HTR-8/SVneo (cell line): ENCODE measurements at regions not wholly inside any gene's neighbourhood (a gene's known extent, or its start where the extent isn't known, plus 50 kb on each side); places are given as distances from the start of the nearest gene placed in this dataset.

Experiments used
- DNase-seq: peaks from one replicate; pipeline ENCODE4 v3.0.0; 2011; ENCODE audit warnings: low spot score, mixed read lengths; ENCODE audit not compliant: insufficient read length
- FAIRE-seq: peaks from 2 replicates; lab custom pipeline; 2011; peaks lifted over from hg19 to GRCh38; lab: Jason Lieb, UNC

DNA sequence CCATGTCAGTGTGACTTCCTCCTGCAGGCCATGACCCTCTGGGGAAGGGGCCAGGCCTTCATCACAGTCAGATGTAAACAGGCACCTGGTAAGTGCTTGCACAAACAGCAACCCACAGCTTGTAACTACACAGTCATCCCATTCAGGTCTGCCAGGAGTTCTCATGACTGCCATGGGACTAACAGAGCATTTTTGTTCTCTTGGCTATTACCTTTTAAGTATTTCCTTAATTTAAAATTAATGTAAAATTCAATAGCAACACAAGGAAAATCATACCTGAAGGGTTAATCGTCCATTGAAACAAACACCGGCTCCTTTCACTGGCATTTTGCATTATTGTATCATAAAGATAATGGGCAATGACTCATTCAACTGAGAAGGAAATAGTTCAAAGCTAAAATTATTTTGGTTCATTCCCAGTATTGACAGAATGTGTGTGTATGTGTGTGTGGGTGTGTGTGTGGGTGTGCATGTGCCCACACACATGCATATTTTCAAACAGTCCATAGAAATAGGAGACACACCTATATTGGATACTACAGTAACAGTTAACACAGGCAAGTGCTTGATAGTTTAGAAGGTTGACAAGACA, 307.9 kb downstream of the WDR11 start:
- FAIRE-seq (no peak), DNase-seq (no peak)

DNA sequence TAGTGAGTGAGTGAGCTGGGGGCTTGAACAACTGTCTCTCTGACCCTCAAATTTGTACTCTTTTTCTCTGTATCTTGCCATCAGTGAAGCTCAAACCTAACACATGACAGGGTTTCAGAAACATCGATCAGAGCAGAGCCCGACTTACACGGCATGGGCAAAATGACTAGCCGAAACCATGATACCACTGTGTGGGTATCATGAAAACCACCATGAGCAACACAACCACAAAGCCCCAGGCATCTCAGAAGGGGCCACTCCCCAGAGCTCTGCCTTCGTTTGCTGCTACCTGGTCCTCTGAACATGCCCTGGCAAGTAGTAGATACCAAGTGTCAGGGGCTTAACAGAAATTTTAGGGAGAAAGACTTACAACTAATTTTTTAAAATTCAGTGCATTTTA, 308.5 kb downstream of the WDR11 start:
- DNase-seq (no peak), FAIRE-seq (no peak)

DNA sequence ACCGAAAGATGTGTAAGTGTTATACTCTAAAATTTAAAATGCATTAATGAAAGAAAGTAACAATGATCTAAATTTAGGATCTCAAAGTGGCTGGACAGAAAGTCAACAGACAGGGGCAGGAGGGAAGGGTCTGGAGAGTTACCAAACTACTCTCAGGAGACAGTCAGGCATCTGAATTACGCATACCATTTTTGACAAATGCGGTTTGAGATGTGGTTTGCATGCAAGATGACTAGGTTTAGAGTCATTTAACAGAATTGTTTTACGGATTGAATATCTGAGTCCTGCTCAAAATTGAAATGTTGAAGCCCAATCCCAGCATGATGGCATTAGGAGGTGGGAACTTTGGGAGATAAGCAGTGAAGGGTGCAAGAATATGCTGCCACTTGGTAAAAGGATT, 314.1 kb downstream of the WDR11 start:
- FAIRE-seq: no peak
- no peak for DNase-seq

DNA sequence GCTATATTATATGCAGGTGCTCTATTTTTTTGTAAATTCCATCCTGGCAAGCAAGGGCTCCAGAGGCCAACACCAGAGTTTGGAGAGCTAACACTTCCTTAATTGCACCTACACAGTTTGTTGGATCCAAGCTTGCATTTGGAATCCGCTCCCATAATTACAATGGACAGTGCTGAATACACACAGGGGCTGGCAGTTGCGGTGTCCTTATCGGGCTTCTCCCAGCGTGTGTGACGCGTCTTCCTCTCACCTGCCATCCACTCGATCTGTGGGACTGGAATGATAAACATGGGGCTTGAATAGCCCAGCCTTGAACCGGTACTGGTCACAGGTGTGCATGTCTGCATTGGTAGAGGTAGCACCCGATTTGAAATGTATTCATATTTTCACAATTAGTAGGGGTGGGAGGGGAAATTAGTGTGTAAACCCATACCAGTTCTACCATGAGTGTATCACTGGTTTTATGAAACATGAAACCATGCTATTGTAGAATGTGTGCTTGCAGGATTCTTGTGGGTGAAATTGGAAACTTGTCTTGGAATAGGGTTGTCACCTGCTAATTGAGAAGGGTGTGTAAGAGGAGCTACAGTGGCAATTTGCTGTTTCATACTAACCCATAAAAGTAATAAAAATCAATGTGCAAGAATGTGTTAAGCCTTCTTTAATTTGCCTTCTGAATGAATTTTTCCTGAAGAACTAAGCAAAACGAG, 316.5 kb downstream of the WDR11 start:
- no peak for FAIRE-seq

DNA sequence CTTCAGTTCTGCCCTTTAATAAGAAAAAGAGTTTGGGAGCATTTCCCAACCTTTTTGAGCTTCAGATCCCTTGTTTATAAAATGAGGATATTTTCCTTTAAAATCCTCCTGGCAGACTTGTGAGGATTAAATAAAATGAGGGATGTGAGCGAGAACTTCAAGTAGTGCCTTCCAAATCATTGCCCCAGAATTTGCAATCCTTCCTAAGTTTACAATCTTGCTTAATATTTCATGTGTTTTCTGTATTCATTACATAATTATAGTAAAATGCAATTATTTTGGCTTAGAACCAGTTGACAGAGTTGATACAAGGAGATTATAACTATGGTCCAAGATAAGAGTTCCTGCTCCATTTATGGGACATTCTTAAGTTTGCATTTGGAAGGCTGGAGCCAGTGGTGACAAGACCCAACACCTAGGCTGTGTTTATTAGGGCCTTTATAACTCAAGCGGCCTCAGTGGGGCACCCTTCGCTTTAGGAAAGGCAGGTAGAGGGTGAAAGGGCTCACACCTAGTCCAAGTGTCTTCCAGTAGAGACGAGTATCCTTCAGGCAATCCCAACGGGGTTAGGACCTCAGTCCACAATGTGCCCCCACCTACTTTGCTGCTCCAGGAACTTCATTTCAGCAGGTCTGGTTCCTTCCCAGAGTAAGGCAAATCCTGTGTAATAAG, 317.5 kb downstream of the WDR11 start:
- DNase-seq (no peak), FAIRE-seq (no peak)

More for the DNA sequence above, 316.5 kb downstream of the WDR11 start:
- no peak for DNase-seq

DNA sequence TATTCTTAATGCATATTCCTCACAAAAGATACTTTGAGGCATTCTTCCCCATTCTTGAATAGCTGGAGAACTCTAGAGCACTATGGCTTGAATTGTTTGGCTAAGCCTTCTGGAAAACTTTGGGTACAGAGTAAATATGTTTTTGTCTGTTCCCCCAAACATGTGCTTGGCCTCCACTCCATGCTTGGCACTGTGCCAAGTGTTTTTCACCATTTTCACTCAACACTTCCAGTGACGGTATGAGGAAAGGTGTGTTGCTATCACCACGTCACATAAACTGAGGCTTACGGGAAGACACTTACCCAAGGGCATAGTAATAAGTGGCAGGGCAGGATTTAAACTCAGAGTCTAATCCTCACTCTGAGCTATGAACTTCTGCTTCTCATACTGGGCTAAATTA, 318.2 kb downstream of the WDR11 start:
- FAIRE-seq (no peak), DNase-seq (no peak)

- FAIRE-seq: no peak
- DNase-seq: no peak
These were observed 320.9 kb downstream of the WDR11 start for GRCh38 chr10:121171825-121172787.

- FAIRE-seq: no peak
- no peak for DNase-seq
These were observed 327.8 kb downstream of the WDR11 start for GRCh38 chr10:121179006-121179405.

- FAIRE-seq: no peak
- no peak for DNase-seq
These were observed 331.1 kb downstream of the WDR11 start for GRCh38 chr10:121182219-121182618.

GRCh38 chr10:121183236-121183635, 332.1 kb downstream of the WDR11 start:
- DNase-seq (no peak), FAIRE-seq (no peak)

DNA sequence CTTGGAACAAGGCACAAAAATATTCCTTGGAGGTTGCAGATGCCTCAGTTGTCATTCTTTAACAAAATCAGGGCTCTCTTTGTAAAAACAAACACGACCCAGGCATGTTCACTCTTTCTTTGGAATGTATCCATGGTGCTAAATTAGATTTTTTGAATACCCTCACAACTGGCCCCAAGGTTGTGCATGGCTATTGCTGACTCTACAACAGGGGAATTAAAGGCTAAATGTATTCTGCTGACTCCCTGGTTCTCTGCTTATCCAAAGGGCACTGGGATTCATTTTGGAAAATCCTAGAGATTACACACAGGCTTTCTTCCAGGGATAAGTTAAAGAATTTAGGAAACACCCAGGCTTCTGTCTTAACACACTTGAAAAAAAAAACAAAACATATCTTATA, 332.5 kb downstream of the WDR11 start:
- no peak for FAIRE-seq
- DNase-seq: no peak

DNA sequence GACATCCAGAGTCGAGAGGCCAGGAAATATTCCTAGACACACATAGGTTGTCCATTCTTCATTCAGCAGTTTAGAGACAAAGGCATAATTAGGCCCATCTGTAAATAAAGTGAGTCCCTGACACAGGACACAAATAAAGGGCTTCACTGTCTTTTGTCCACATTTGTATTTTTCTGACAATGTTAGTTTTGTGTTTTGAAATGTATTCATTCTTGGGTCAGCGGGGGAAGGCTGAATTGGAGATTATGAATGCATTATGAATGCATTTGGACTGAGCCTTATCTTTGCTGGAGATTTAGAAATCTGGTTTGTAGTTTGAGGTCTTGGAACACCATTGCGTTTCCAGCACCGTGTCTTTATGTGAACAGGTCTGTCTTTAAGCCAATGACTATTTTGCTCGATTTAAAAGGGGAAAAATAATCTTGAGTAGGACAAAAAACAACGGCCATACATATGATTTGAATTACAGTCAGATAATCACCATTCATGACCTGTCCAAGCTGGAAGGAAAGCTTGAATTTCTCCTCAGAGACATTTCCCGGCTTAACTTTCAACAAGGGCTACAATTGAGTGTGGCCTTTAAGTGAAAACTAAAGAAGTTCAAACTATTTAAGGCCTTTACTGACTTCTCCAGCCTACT, 334.8 kb downstream of the WDR11 start:
- no peak for FAIRE-seq
- no peak for DNase-seq

- no peak for FAIRE-seq
- no peak for DNase-seq
These were observed 336.2 kb downstream of the WDR11 start for GRCh38 chr10:121187391-121187790.

- DNase-seq (no peak), FAIRE-seq (no peak)
These were observed 336.8 kb downstream of the WDR11 start for GRCh38 chr10:121188005-121188404.

DNA sequence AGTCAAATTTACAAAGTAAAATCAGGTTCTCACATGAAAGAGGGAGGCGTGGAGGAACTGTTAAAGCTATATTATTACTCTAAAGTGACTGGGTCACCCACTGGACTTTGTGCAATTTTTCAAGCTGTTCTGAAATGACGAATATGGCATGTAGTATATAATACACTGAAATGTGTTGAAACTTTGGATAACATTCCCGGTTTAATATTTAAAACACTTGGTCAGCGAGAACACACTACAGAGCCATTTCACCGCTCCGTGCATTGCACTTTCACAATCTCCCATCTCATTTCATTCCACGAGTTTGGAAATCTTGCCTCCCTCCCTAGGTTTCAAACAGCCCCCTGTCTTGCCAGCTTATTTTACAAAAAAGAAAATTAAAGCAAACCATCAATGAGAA, 337.9 kb downstream of the WDR11 start:
- no peak for FAIRE-seq

DNA sequence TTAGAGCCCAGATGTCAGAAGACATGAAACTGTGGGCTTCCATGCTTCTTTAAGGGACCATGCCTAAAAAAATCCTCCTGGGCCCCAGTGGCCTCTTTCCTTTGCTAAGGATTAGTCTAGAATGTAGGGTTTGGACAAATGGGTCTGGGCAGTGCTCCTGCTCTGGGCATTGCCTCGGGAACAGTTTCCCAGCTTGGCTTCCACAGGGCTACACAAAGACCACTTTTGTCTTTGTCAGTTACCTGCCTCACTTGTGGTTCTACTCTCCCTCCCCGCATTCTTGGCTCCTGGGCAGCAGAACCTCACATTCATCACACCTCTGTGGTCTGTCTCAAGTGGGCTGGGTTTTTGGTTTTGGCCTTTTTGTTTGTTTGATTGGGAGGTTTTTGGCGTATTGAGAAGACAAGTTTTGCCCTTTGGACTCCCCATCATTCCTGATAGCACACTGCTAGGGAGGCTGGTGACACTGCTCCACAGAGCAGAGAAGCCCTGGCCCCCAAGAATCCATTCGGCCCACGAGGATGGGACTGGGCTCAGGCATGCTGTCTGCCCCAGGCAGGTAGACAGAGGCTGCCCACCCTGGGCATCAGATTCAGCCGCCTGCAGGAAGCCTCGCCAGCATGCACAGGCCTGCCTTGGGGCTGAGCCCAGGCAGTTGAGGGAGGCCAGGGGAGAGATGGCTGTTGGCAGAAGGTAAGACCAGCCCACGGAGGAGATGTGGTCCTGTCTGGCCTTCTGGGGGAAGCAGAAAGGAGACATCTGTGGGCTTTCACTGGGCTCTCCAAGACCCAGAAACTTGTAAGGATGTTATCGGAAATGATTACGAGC, 343.7 kb downstream of the WDR11 start:
- FAIRE-seq (no peak), DNase-seq (no peak)

More for the DNA sequence above, 337.9 kb downstream of the WDR11 start:
- DNase-seq: no peak

DNA sequence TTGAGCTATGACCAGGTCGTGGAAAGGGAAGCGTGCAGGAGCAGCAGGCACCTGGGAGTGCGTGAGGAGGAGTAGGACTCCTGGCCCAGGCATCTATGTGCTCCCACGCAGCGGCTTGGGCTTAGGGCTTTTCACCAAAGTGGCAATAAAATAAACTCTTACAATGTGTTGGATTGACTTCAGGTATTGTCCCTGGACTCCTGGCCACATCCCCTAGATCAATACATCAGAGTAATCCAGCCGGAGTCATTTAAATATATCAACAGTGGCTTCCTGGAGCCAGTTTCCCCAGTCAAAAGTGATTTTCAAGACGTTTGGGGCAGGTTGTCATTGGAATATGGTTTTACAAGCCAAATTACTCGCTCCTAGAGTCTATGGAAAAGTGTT, 344.4 kb downstream of the WDR11 start:
- DNase-seq: no peak
- no peak for FAIRE-seq

DNA sequence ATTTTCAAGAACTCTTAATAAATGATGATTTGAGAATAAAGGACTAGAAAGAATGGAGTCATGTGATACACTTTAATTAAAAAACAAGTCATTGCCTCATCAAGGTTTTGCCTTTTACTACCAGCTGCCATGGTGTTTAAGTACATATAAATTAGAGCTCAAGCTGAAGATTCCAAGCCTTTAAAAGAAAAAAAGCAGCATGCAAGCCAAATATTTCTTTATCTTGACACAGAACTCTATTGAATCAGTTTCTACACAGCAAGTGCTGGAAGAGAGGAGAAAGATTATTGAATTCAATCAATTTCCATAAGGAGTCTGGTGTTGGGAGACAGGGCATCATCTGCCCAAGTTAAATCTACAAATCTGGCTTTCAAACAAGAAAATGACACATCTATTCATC, 347.9 kb downstream of the WDR11 start:
- no peak for DNase-seq
- no peak for FAIRE-seq

GRCh38 chr10:121205625-121206024, 354.5 kb downstream of the WDR11 start:
- no peak for FAIRE-seq
- no peak for DNase-seq
